H7 (cell line): ENCODE measurements at regions not wholly inside any gene's neighbourhood (a gene's known extent, or its start where the extent isn't known, plus 50 kb on each side); places are given as distances from the start of the nearest gene placed in this dataset.

ENCODE experiments used
- DNase-seq: peaks from one replicate; pipeline ENCODE4 v3.0.0; 2012
- H3K27me3 ChIP-seq: 2 replicates; pipeline ENCODE4 v1.6.0; 2011; ENCODE audit warnings: mild to moderate bottlenecking, low read length; ENCODE audit not compliant: control insufficient read depth, insufficient read depth
- H3K36me3 ChIP-seq: replicated peaks from 2 replicates; pipeline ENCODE4 v1.5.1; 2011; ENCODE audit warnings: low read length; ENCODE audit not compliant: control insufficient read depth, insufficient read depth
- H3K4me3 ChIP-seq: 2 replicates; pipeline ENCODE4 v1.5.1; 2011; ENCODE audit warnings: low read depth, mild to moderate bottlenecking, control low read depth, low read length, moderate library complexity; ENCODE audit not compliant: insufficient read depth

- DNase-seq: no peak
- H3K27me3 ChIP-seq: no peaks in the 10 kb centered on the region
- H3K36me3 ChIP-seq: no peaks in the 10 kb centered on the region
- no peak overlapping the region for H3K4me3 ChIP-seq
Observed at GRCh38 chr9:80134487-80134886, 562.7 kb downstream of the TLE4 start.

GRCh38 chr9:80131627-80132026 is 559.9 kb downstream of the TLE4 start:
- no peaks in the 10 kb centered on the region for H3K27me3 ChIP-seq
- no peak overlapping the region for H3K4me3 ChIP-seq
- no peak for DNase-seq
- no peaks in the 10 kb centered on the region for H3K36me3 ChIP-seq

DNA sequence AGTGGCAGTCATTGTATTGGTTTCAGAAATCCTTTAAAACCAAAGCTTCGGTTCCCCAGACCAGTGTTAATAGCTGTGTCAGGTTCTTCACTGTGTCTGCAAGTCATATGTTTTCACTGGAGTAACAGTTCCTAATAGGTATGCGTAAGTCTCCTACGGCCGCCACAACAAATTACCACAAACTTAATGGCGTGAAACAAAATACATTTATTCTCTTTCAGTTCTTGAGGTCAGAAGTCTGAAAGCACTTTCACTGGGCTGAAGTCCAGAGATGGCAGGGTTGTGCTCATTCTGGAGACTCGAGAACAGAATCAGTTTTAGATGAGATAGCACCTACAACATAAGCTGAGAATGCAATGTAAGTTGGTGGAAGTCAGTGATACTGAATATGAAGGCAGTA is 556.2 kb downstream of the TLE4 start:
- H3K4me3 ChIP-seq: no peak overlapping the region
- H3K36me3 ChIP-seq: no peaks in the 10 kb centered on the region
- no peaks in the 10 kb centered on the region for H3K27me3 ChIP-seq
- no peak for DNase-seq

DNA sequence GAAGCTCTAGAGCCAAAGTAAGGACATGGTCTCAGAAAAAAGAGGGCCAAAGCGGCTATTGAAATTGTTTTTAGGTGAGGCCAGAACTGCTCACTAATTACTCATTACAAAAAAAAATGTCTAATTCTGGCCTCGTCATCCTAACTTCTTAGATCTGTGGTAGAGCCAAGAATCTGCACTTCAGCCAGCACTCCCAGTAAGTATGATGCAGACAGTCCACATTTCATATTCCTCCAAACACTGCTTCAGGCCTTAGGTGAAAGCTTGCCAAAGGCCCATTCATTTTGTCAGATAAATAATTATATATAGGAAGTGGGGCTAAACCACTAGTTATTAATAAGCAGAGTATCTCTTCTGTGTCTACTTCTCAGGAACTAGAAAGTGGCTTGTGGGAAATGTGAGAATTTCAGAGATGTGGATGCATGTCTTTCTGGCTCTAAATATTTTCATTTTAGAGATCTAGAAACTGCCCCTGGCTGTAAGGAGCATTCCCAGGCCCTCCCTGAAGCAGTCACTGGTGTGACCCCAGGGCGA is 554.0 kb downstream of the TLE4 start:
- Histone ChIP-seq H3K27me3 (no peaks in the 10 kb centered on the region), H3K36me3 (no peaks in the 10 kb centered on the region), H3K4me3 (no peak overlapping the region)
- DNase-seq: no peak

DNA sequence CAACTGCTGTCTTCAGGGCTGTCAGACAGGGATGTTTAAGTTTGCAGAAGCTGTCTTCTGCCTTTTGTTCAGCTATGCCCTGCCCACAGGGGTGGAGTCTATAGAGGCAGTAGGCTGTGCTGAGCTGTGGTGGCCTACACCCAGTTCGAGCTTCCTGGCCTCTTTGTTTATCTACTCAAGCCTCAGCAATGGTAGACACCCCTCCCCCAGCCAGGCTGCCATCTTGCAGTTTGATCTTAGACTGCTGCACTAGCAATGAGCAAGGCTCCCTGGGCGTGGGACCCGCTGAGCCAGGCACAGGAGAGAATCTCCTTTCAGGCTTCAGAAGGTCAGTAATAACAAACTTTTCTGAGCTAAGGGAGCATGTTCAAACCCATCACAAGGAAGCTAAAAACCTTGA is 545.3 kb downstream of the TLE4 start:
- H3K27me3 ChIP-seq: no peaks in the 10 kb centered on the region
- H3K36me3 ChIP-seq: no peaks in the 10 kb centered on the region
- H3K4me3 ChIP-seq: no peak overlapping the region
- DNase-seq: no peak

DNA sequence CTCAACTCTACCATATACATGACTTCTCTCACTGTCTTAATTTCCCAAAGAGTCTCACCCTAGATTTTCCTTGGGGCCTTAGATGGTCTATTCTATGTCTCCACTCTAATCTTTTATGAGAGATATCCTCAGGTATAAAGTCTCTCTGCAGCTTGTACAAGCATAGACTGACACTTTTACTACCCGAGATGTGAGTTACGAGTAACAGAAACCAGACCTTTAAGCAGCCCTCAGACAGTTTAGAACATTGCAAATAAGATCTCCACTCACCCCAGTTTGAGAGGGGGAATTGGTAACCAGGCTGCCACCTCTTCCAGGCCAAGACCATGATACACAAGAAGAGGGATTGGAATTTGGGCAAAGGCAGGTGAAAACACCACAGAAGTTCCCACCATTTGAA is 542.5 kb downstream of the TLE4 start:
- no peaks in the 10 kb centered on the region for H3K36me3 ChIP-seq
- no peaks in the 10 kb centered on the region for H3K27me3 ChIP-seq
- DNase-seq: no peak
- H3K4me3 ChIP-seq: no peak overlapping the region

DNA sequence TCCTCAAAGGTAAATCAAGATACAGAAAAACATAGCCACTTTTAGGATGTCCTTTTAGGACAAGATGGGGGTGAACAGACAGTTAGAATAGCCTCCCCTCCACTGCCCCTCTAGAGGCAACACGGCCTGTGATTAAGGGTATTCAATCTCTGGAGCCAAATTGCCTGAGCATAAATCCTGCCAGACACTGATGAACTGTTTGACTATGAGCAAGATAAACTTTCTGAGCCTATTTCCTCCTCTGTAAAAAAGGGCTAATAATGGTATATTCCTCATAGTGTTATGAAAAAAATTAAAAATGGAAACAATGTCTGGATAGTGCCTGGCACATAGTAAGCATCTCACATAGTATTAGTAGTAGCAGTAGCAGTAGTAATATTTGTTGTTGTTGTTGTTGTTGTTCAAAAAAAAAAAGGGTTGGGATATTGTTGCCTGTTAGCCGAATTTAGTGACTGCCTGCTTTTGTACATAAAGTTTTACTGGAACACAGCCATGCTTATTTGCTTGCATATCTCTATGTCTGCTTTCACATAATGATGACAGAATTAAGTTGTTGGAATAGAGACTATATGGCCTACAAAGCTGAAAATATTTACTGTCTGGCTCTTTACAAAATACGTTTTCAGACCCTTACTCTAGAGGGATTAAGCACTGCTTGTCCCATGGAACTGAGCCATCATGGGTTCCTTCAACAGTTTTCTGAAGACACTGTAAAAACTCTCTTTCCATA is 536.3 kb downstream of the TLE4 start:
- DNase-seq: no peak
- Histone ChIP-seq H3K36me3 (no peaks in the 10 kb centered on the region), H3K4me3 (no peak overlapping the region), H3K27me3 (no peaks in the 10 kb centered on the region)

DNA sequence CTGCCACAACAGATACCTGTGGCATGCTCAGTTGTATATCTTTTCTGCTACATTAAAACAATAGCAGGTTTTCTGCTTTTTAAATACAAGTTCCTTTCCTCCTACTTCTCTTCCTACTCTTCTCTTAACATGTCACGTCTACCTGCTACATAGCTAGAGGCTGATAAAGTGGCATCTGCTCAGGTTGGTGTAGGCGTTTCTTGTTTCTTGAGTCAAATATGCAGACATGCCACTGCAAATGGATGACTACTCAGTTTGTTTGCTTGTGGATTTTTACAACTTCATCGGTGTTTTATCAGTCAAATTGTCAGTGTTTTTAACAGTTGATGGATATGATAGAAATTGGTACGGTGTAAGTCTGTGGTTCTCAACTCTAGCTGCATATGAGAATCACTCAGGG is 525.7 kb downstream of the TLE4 start:
- DNase-seq: no peak
- no peaks in the 10 kb centered on the region for H3K36me3 ChIP-seq

GRCh38 chr9:80094176-80094771 is 522.5 kb downstream of the TLE4 start:
- no peak for DNase-seq

More for the DNA sequence above, 525.7 kb downstream of the TLE4 start:
- no peaks in the 10 kb centered on the region for H3K27me3 ChIP-seq
- H3K4me3 ChIP-seq: no peak overlapping the region

DNA sequence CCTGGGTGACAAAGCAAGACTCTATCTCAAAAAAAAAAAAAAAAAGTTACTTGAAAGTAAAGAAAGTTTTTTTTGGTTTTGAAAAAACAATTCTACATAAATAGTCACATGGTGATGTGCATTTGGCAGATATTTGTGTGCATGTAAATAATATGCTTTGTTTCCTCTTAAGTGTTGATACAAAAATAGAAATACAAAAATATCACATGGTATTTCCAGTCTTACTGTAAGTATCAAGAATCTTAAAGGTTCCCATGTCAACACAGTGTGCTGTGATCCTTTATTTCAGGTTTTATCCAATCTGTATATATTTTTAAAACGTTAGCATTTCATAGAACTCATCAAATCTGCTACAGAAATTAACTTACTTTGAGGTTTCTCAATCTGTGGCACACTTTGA is 521.9 kb downstream of the TLE4 start:
- H3K36me3 ChIP-seq: no peaks in the 10 kb centered on the region
- DNase-seq: no peak
- no peaks in the 10 kb centered on the region for H3K27me3 ChIP-seq
- H3K4me3 ChIP-seq: no peak overlapping the region

More at GRCh38 chr9:80094176-80094771, 522.5 kb downstream of the TLE4 start:
- no peaks in the 10 kb centered on the region for H3K27me3 ChIP-seq
- H3K4me3 ChIP-seq: no peak overlapping the region
- no peaks in the 10 kb centered on the region for H3K36me3 ChIP-seq

DNA sequence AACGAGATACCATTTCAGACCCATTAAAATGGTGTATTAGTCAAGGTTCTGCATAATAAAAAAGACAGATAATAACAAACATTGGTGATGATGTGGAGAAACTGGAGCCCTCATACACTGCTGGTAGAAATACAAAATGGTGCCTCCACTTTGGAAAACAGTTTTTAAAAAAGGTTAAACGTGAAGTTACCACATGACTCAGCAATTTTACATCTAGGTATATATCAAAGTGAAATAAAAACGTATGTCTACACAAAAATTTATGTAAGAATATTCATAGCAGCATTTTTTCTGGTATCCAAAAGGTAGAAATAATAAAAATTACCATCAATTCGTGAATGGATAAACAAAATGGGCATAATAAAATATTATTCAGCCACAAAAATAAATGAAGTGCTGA is 519.8 kb downstream of the TLE4 start:
- no peaks in the 10 kb centered on the region for H3K36me3 ChIP-seq
- no peak for DNase-seq
- no peaks in the 10 kb centered on the region for H3K27me3 ChIP-seq
- no peak overlapping the region for H3K4me3 ChIP-seq

DNA sequence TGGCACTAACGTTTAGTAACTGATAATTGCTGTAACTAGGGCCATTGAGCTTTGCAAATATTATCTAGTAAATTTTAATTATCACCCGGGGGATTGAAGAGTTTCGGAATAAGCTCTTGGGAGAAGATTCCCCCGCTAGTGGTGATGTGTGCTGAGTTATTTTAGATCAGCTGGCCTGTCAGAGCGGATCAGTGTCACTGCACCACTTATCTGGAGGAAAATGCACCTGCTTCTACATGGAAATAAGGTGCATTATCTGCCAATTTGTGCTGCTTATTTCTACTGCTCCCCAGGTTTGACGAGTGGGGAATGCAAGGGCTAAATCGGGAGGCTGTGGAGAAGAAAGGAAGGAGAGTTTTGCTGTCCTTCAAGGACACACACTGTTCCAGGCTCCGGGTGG is 518.6 kb downstream of the TLE4 start:
- DNase-seq: no peak
- H3K27me3 ChIP-seq: no peaks in the 10 kb centered on the region
- H3K4me3 ChIP-seq: no peak overlapping the region
- H3K36me3 ChIP-seq: no peaks in the 10 kb centered on the region

GRCh38 chr9:80086822-80087345 is 515.1 kb downstream of the TLE4 start:
- H3K27me3 ChIP-seq: no peaks in the 10 kb centered on the region
- H3K4me3 ChIP-seq: no peak overlapping the region
- no peaks in the 10 kb centered on the region for H3K36me3 ChIP-seq
- DNase-seq: no peak

DNA sequence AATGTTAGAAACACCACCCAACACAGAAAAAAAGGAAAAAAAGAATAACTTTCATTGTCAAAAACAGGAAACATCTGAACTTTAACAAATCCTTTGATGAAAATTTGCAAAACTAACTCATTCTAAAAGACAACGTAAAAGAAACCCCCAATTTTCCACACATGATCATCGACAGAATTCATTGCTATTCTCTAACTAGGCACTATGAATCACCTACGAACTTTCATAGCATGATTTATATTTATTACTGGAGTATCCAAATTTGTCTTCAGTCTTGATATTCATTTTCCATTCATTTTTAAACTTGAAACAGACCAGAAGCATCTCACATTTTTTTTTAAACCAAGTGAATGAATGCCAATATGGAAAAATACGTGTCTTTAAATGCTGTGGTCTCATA is 514.6 kb downstream of the TLE4 start:
- no peak for DNase-seq
- no peaks in the 10 kb centered on the region for H3K27me3 ChIP-seq
- H3K36me3 ChIP-seq: no peaks in the 10 kb centered on the region
- no peak overlapping the region for H3K4me3 ChIP-seq

- no peaks in the 10 kb centered on the region for H3K27me3 ChIP-seq
- DNase-seq: no peak
- no peaks in the 10 kb centered on the region for H3K36me3 ChIP-seq
- no peak overlapping the region for H3K4me3 ChIP-seq
Observed at GRCh38 chr9:80085668-80086067, 513.9 kb downstream of the TLE4 start.
